ENCODE measurements at regions not wholly inside any gene's neighbourhood (a gene's known extent, or its start where the extent isn't known, plus 50 kb on each side); places are given as distances from the start of the nearest gene placed in this dataset.
"Not testable (repeated sequence)": the region's sequence is repeated elsewhere in the genome, so short reads cannot be mapped to it uniquely, and the experiment has no call there.

- DNase-seq (ENCODE audit: low spot score), result no peak
These were observed 414.9 kb upstream of the PITX2 start for GRCh38 chr4:111037591-111038360.

- no peak for DNase-seq (ENCODE audit: low spot score)
These were observed 418.0 kb upstream of the PITX2 start for GRCh38 chr4:111040904-111041303.

GRCh38 chr4:111043286-111043685 is 420.4 kb upstream of the PITX2 start:
- DNase-seq (ENCODE audit: low spot score), result no peak

GRCh38 chr4:111045992-111046391 is 423.1 kb upstream of the PITX2 start:
- no peak for DNase-seq (ENCODE audit: low spot score)

GRCh38 chr4:111046811-111047210 is 423.9 kb upstream of the PITX2 start:
- no peak for DNase-seq (ENCODE audit: low spot score)

GRCh38 chr4:111048316-111048715 is 425.4 kb upstream of the PITX2 start:
- DNase-seq (ENCODE audit: low spot score), result no peak

- no peak for DNase-seq (ENCODE audit: low spot score)
These were observed 441.6 kb upstream of the PITX2 start for GRCh38 chr4:111064342-111064993.

GRCh38 chr4:111066001-111066400 is 443.1 kb upstream of the PITX2 start:
- DNase-seq (ENCODE audit: low spot score), result no peak

GRCh38 chr4:111066447-111066846 is 443.6 kb upstream of the PITX2 start:
- DNase-seq (ENCODE audit: low spot score), result no peak

- no peak for DNase-seq (ENCODE audit: low spot score)
These were observed 444.0 kb upstream of the PITX2 start for GRCh38 chr4:111066887-111067286.

GRCh38 chr4:111068883-111069282 is 446.0 kb upstream of the PITX2 start:
- no peak for DNase-seq (ENCODE audit: low spot score)

GRCh38 chr4:111070390-111070789 is 447.5 kb upstream of the PITX2 start:
- no peak for DNase-seq (ENCODE audit: low spot score)

- DNase-seq (ENCODE audit: low spot score), result no peak
These were observed 451.7 kb upstream of the PITX2 start for GRCh38 chr4:111074523-111075114.

GRCh38 chr4:111076299-111076698 is 453.4 kb upstream of the PITX2 start:
- DNase-seq (ENCODE audit: low spot score), result not testable (repeated sequence)

- no peak for DNase-seq (ENCODE audit: low spot score)
These were observed 485.3 kb upstream of the PITX2 start for GRCh38 chr4:111108153-111108552.

- DNase-seq (ENCODE audit: low spot score), result no peak
These were observed 490.7 kb upstream of the PITX2 start for GRCh38 chr4:111113591-111113990.

GRCh38 chr4:111115881-111116280 is 493.0 kb upstream of the PITX2 start:
- no peak for DNase-seq (ENCODE audit: low spot score)

GRCh38 chr4:111120191-111120590 is 497.3 kb upstream of the PITX2 start:
- DNase-seq (ENCODE audit: low spot score), result no peak

GRCh38 chr4:111126340-111126739 is 503.5 kb upstream of the PITX2 start:
- DNase-seq (ENCODE audit: low spot score), result no peak

GRCh38 chr4:111127841-111128240 is 505.0 kb upstream of the PITX2 start:
- DNase-seq (ENCODE audit: low spot score), result no peak

GRCh38 chr4:111128327-111128726 is 505.4 kb upstream of the PITX2 start:
- no peak for DNase-seq (ENCODE audit: low spot score)

GRCh38 chr4:111136438-111136837 is 513.6 kb upstream of the PITX2 start:
- no peak for DNase-seq (ENCODE audit: low spot score)

- DNase-seq (ENCODE audit: low spot score), result no peak
These were observed 514.1 kb upstream of the PITX2 start for GRCh38 chr4:111136967-111137366.

Measured in COLO829 (cell line).